Left renal cortex interstitium (tissue), 4 donors: ENCODE measurements at regions not wholly inside any gene's neighbourhood (a gene's known extent, or its start where the extent isn't known, plus 50 kb on each side); places are given as distances from the start of the nearest gene placed in this dataset.

Experiments used
- DNase-seq, 4 donors: peaks; one replicate each; pipeline ENCODE4 v3.0.0-alpha.2; 2013; ENCODE audit warnings: low read depth in 4 of 4, low spot score in 2 of 4, missing footprints in 1 of 4

GRCh38 chr9:113807173-113808061 is 68.7 kb upstream of the ZNF618 start:
- peak in 2 of 4 donors; percentile 30 to 31 for DNase-seq

GRCh38 chr9:113808391-113809358 is 67.4 kb upstream of the ZNF618 start:
- DNase-seq, result no peak

GRCh38 chr9:113817171-113817570 is 58.9 kb upstream of the ZNF618 start:
- no peak for DNase-seq

- no peak for DNase-seq
Observed at GRCh38 chr9:113818391-113818790, 57.7 kb upstream of the ZNF618 start.

DNA sequence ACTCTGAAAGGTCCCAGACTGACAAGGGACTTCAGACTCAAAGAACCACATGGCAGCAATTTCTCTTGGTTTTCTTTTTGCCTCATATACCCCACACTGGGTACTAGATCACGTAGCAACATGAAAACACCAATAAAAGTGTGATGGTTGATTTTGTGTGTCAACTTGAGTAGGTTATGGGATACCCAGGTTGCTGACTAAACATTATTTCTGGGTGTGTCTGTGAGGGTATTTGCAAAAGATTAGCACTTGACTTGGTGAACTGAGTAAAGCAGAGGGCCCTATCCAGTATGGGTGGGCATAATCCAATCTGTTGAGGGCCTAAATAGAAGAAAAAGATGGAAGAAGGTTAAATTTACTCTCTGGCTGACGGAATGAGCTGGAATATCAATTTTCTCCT is 53.8 kb upstream of the ZNF618 start:
- no peak for DNase-seq

- DNase-seq, result no peak
Observed at GRCh38 chr9:113823421-113823820, 52.7 kb upstream of the ZNF618 start.
